ENCODE measurements at regions not wholly inside any gene's neighbourhood (a gene's known extent, or its start where the extent isn't known, plus 50 kb on each side); places are given as distances from the start of the nearest gene placed in this dataset.
A peak's percentile ranks its signal among the peaks of the same experiment; 100 is the strongest.

GRCh38 chr2:212945526-212945925 lies 205.9 kb downstream of the IKZF2 start:
- H3K9me3 Mint-ChIP-seq = no peaks in the 10 kb centered on the region
- peaks cover 45% of the 10 kb centered on the region for H3K4me1 Mint-ChIP-seq
- POLR2A ChIA-PET = no interaction called here
- H3K36me3 Mint-ChIP-seq = no peaks in the 10 kb centered on the region
- H3K27ac Mint-ChIP-seq = no peak overlapping the region
- H3K4me3 Mint-ChIP-seq = no peak overlapping the region
- no peaks in the 10 kb centered on the region for H3K27me3 Mint-ChIP-seq (ENCODE audit: low read depth)
- TF ChIP-seq RELA (CRISPR knock-in tag; IDR thresholded peaks at IDR 0.05; ENCODE audit: borderline replicate concordance) = no peak
- no peak for TF ChIP-seq SOX15 (CRISPR knock-in tag; IDR thresholded peaks at IDR 0.05)
- TF ChIP-seq AFF4 (CRISPR knock-in tag; IDR thresholded peaks at IDR 0.05; ENCODE audit: borderline replicate concordance) = no peak
- TF ChIP-seq TEAD1 (CRISPR knock-in tag; IDR thresholded peaks at IDR 0.05) = no peak
- CTCF ChIA-PET = interaction anchor here (0.9 kb wide), 1 partner anchor 12 kb away, joined by 3 read pairs; no protein-coding TSS in a partner anchor
- peak; percentile 56 for ATAC-seq
- DNase-seq (ENCODE audit: low spot score) = no peak

- ATAC-seq (no peak), DNase-seq (ENCODE audit: low spot score) (no peak)
- Mint-ChIP-seq H3K4me1 (peaks cover 63% of the 10 kb centered on the region), H3K36me3 (no peaks in the 10 kb centered on the region), H3K4me3 (no peak overlapping the region), H3K9me3 (peaks cover under 1% of the 10 kb centered on the region; the same call in 1 of the 2 replicates), H3K27ac (no peak overlapping the region), H3K27me3 (ENCODE audit: low read depth) (no peaks in the 10 kb centered on the region)
- POLR2A ChIA-PET = no interaction called here
- CTCF ChIA-PET = no interaction called here
- TF ChIP-seq, protein P1, sequence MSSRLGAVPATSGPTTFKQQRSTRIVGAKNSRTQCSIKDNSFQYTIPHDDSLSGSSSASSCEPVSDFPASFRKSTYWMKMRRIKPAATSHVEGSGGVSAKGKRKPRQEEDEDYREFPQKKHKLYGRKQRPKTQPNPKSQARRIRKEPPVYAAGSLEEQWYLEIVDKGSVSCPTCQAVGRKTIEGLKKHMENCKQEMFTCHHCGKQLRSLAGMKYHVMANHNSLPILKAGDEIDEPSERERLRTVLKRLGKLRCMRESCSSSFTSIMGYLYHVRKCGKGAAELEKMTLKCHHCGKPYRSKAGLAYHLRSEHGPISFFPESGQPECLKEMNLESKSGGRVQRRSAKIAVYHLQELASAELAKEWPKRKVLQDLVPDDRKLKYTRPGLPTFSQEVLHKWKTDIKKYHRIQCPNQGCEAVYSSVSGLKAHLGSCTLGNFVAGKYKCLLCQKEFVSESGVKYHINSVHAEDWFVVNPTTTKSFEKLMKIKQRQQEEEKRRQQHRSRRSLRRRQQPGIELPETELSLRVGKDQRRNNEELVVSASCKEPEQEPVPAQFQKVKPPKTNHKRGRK (CRISPR knock-in tag; IDR thresholded peaks at IDR 0.05; ENCODE audit: borderline replicate concordance) = no peak
- TF ChIP-seq EMX1 (CRISPR knock-in tag; IDR thresholded peaks at IDR 0.05) (no peak), PREB (CRISPR knock-in tag; IDR thresholded peaks at IDR 0.05; ENCODE audit: borderline replicate concordance) (no peak)
- TF ChIP-seq, protein P2, sequence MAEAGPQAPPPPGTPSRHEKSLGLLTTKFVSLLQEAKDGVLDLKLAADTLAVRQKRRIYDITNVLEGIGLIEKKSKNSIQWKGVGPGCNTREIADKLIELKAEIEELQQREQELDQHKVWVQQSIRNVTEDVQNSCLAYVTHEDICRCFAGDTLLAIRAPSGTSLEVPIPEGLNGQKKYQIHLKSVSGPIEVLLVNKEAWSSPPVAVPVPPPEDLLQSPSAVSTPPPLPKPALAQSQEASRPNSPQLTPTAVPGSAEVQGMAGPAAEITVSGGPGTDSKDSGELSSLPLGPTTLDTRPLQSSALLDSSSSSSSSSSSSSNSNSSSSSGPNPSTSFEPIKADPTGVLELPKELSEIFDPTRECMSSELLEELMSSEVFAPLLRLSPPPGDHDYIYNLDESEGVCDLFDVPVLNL (CRISPR knock-in tag; IDR thresholded peaks at IDR 0.05; ENCODE audit: borderline replicate concordance, low read depth) = no peak
Measured at GRCh38 chr2:212943351-212943750, 208.1 kb downstream of the IKZF2 start.

DNA sequence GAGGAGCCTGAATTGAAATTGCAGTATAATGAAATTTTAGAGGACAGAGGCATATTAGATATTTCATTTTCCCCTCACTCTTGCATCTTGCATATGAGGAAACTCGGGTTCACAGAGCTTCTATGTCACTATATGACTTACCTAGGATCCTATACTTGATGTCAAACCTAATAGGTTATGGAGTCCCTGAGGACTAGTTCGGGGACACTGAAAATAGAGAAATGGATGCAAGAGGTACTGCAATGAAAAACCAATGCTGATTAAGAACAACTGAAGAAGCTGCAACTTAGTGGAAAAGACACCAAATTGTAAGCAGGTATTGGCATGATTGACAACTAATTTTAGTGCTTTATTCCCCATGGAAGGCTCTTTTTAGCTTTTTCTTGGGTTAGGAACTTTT lies 210.1 kb downstream of the IKZF2 start:
- Mint-ChIP-seq H3K9me3 (peaks cover 4% of the 10 kb centered on the region), H3K27me3 (ENCODE audit: low read depth) (no peaks in the 10 kb centered on the region), H3K4me1 (peaks cover 74% of the 10 kb centered on the region), H3K36me3 (no peaks in the 10 kb centered on the region), H3K27ac (peak overlapping the region; percentile 95), H3K4me3 (peak overlapping the region; percentile 24; the same call in 1 of the 2 replicates)
- peak; percentile 8; the same call in 1 of the 2 replicates for ATAC-seq
- DNase-seq (ENCODE audit: low spot score) = no peak
- ChIA-PET CTCF (interaction anchor here (0.8 kb wide), 1 partner anchor 25 kb away, joined by 3 read pairs; no protein-coding TSS in a partner anchor), POLR2A (no interaction called here)
- TF ChIP-seq NR2C2 (CRISPR knock-in tag; IDR thresholded peaks at IDR 0.05) (no peak), ATF1 (CRISPR knock-in tag; IDR thresholded peaks at IDR 0.05) (no peak), HMGA2 (CRISPR knock-in tag; IDR thresholded peaks at IDR 0.05) (no peak), ZNF232 (CRISPR knock-in tag; IDR thresholded peaks at IDR 0.05) (no peak), TP53 (CRISPR knock-in tag; IDR thresholded peaks at IDR 0.05) (no peak), ZNF281 (CRISPR knock-in tag; IDR thresholded peaks at IDR 0.05) (no peak), TEAD4 (CRISPR knock-in tag; IDR thresholded peaks at IDR 0.05) (no peak), IRF2 (CRISPR knock-in tag; IDR thresholded peaks at IDR 0.05; ENCODE audit: borderline replicate concordance, low read depth) (no peak), PRDM15 (CRISPR knock-in tag; IDR thresholded peaks at IDR 0.05) (no peak)
- TF ChIP-seq, protein P3, sequence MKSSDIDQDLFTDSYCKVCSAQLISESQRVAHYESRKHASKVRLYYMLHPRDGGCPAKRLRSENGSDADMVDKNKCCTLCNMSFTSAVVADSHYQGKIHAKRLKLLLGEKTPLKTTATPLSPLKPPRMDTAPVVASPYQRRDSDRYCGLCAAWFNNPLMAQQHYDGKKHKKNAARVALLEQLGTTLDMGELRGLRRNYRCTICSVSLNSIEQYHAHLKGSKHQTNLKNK (CRISPR knock-in tag; IDR thresholded peaks at IDR 0.05) = no peak
